Activated CD8-positive, alpha-beta T cell treated with anti-CD3 and anti-CD28 coated beads for 36 hours (primary cell): ENCODE measurements at regions not wholly inside any gene's neighbourhood (a gene's known extent, or its start where the extent isn't known, plus 50 kb on each side); places are given as distances from the start of the nearest gene placed in this dataset.

ENCODE experiments used
- ATAC-seq: fragments of 200-7000 bp; cut with Tn5 transposase; one replicate; pipeline ENCODE4 v1.10.0; 2021; ENCODE audit warnings: mild to moderate bottlenecking, moderate library complexity
- CTCF ChIA-PET: fragments of 350-600 bp; sonication (Branson Sonifier 250); formaldehyde crosslinking; loops from one replicate; lab custom pipeline; 2021; ENCODE audit warnings: antibody characterized with exemption; lab: Charles Lee
- POLR2A ChIA-PET: fragments of 350-600 bp; sonication (Branson Sonifier 250); formaldehyde crosslinking; loops from one replicate; lab custom pipeline; 2021; ENCODE audit warnings: antibody characterized with exemption; lab: Charles Lee
- DNase-seq: peaks from one replicate; pipeline ENCODE4 v3.0.0-alpha.2; 2020
- H3K27ac Mint-ChIP-seq: one replicate; pipeline ENCODE4 v1.8.0; 2021; ENCODE audit warnings: mild to moderate bottlenecking, mixed read lengths
- H3K27me3 Mint-ChIP-seq: one replicate; pipeline ENCODE4 v1.8.0; 2021; ENCODE audit warnings: mixed read lengths
- H3K36me3 Mint-ChIP-seq: one replicate; pipeline ENCODE4 v1.8.0; 2021; ENCODE audit warnings: low read depth, mixed read lengths
- H3K4me1 Mint-ChIP-seq: one replicate; pipeline ENCODE4 v1.8.0; 2021; ENCODE audit warnings: low read depth, mixed read lengths
- H3K4me3 Mint-ChIP-seq: one replicate; pipeline ENCODE4 v1.8.0; 2021; ENCODE audit warnings: mild to moderate bottlenecking, moderate library complexity, mixed read lengths
- H3K9me3 Mint-ChIP-seq: one replicate; pipeline ENCODE4 v1.8.0; 2021; ENCODE audit warnings: mixed read lengths
- CTCF ChIP-seq: fragments of 200-600 bp; IDR thresholded peaks from one replicate; pipeline ENCODE4 v1.8.0; 2022; ENCODE audit warnings: antibody characterized with exemption, mild to moderate bottlenecking
- intact Hi-C: fragments of 100-400 bp; cut with micrococcal nuclease; formaldehyde crosslinking; loops from one replicate; pipeline ENCODE4 v1.10.0; 2022

GRCh38 chr4:148955564-148956297, 513.5 kb upstream of the NR3C2 start:
- CTCF ChIA-PET: no interaction called here
- ATAC-seq: no peak
- no peak for TF ChIP-seq CTCF
- intact Hi-C loops: no loop called here
- H3K4me1 Mint-ChIP-seq: no peaks in the 10 kb centered on the region
- no peaks in the 10 kb centered on the region for H3K9me3 Mint-ChIP-seq
- H3K27me3 Mint-ChIP-seq: no peaks in the 10 kb centered on the region
- no peak overlapping the region for H3K27ac Mint-ChIP-seq
- no peak overlapping the region for H3K4me3 Mint-ChIP-seq
- no peaks in the 10 kb centered on the region for H3K36me3 Mint-ChIP-seq
- POLR2A ChIA-PET: no interaction called here
- no peak for DNase-seq

- Mint-ChIP-seq H3K4me3 (no peak overlapping the region), H3K4me1 (no peaks in the 10 kb centered on the region), H3K9me3 (no peaks in the 10 kb centered on the region), H3K27ac (no peak overlapping the region), H3K36me3 (no peaks in the 10 kb centered on the region), H3K27me3 (no peaks in the 10 kb centered on the region)
- DNase-seq (no peak), ATAC-seq (no peak)
- no peak for TF ChIP-seq CTCF
- intact Hi-C loops: no loop called here
- ChIA-PET POLR2A (no interaction called here), CTCF (no interaction called here)
These were observed 512.0 kb upstream of the NR3C2 start for GRCh38 chr4:148954011-148954749.

- DNase-seq (no peak), ATAC-seq (no peak)
- Mint-ChIP-seq H3K4me3 (no peak overlapping the region), H3K9me3 (no peaks in the 10 kb centered on the region), H3K4me1 (no peaks in the 10 kb centered on the region), H3K27ac (no peak overlapping the region), H3K27me3 (no peaks in the 10 kb centered on the region), H3K36me3 (no peaks in the 10 kb centered on the region)
- ChIA-PET POLR2A (no interaction called here), CTCF (no interaction called here)
- TF ChIP-seq CTCF: no peak
- intact Hi-C loops: no loop called here
These were observed 509.1 kb upstream of the NR3C2 start for GRCh38 chr4:148951346-148951745.

GRCh38 chr4:148946271-148946670, 504.1 kb upstream of the NR3C2 start:
- POLR2A ChIA-PET: no interaction called here
- ATAC-seq (no peak), DNase-seq (no peak)
- no peaks in the 10 kb centered on the region for H3K36me3 Mint-ChIP-seq
- no peaks in the 10 kb centered on the region for H3K9me3 Mint-ChIP-seq
- no peak for TF ChIP-seq CTCF
- H3K4me3 Mint-ChIP-seq: no peak overlapping the region
- no peak overlapping the region for H3K27ac Mint-ChIP-seq
- CTCF ChIA-PET: no interaction called here
- no peaks in the 10 kb centered on the region for H3K27me3 Mint-ChIP-seq
- H3K4me1 Mint-ChIP-seq: no peaks in the 10 kb centered on the region
- intact Hi-C loops: no loop called here

- no peak for DNase-seq
- no peak overlapping the region for H3K27ac Mint-ChIP-seq
- ChIA-PET CTCF (no interaction called here), POLR2A (no interaction called here)
- intact Hi-C loops: no loop called here
- H3K27me3 Mint-ChIP-seq: no peaks in the 10 kb centered on the region
- H3K36me3 Mint-ChIP-seq: no peaks in the 10 kb centered on the region
- TF ChIP-seq CTCF: no peak
- no peaks in the 10 kb centered on the region for H3K9me3 Mint-ChIP-seq
- no peak for ATAC-seq
- H3K4me3 Mint-ChIP-seq: no peak overlapping the region
- H3K4me1 Mint-ChIP-seq: no peaks in the 10 kb centered on the region
These were observed 502.6 kb upstream of the NR3C2 start for GRCh38 chr4:148944839-148945219.
